ENCODE measurements at regions not wholly inside any gene's neighbourhood (a gene's known extent, or its start where the extent isn't known, plus 50 kb on each side); places are given as distances from the start of the nearest gene placed in this dataset.

GRCh38 chr15:93612953-93613352, 523.9 kb upstream of the RGMA start:
- DNase-seq, result no peak
- H3K36me3 Mint-ChIP-seq, result no peaks in the 10 kb centered on the region
- H3K4me1 ChIP-seq (ENCODE audit: control insufficient read depth in 1 of 2, extremely low read depth in 1 of 2, insufficient read depth in 2 of 2, low read length in 2 of 2), result no peaks in the 10 kb centered on the region
- ChIA-PET POLR2A (no interaction called here), CTCF (no interaction called here)
- no peaks in the 10 kb centered on the region for H3K36me3 ChIP-seq (ENCODE audit: control insufficient read depth in 2 of 2, extremely low read depth in 1 of 2, insufficient read depth in 1 of 2, low read length in 1 of 2)
- H3K4me3 ChIP-seq (ENCODE audit: control insufficient read depth in 1 of 2, extremely low read depth in 1 of 2, low read length in 1 of 2), result no peak overlapping the region
- H3K4me3 Mint-ChIP-seq, result no peak overlapping the region
- H3K4me1 Mint-ChIP-seq, result no peaks in the 10 kb centered on the region
- no peak for ATAC-seq (replicated peaks in 1 of 4)
- peaks cover 14 to 21% of the 10 kb centered on the region in 2 donors for H3K27me3 Mint-ChIP-seq
- H3K27me3 ChIP-seq (replicated peaks in 1 of 2; ENCODE audit: control insufficient read depth in 2 of 2, extremely low read depth in 1 of 2, insufficient read depth in 2 of 2, low read length in 1 of 2), result peaks cover 0 to 4% of the 10 kb centered on the region in 2 experiments
- no peak overlapping the region for H3K27ac Mint-ChIP-seq
- WGBS (ENCODE audit: insufficient coverage), result no CpG with 5 or more reads among the region's 2 CpGs
- no peaks in the 10 kb centered on the region for H3K9me3 ChIP-seq
- no peak overlapping the region for H3K27ac ChIP-seq (ENCODE audit: low read length)
- no peaks in the 10 kb centered on the region for H3K9me3 Mint-ChIP-seq

- DNase-seq, result no peak
- no peaks in the 10 kb centered on the region for H3K4me1 Mint-ChIP-seq
- peaks cover 4 to 13% of the 10 kb centered on the region in 2 donors for H3K27me3 Mint-ChIP-seq
- ATAC-seq (replicated peaks in 1 of 4), result no peak
- H3K27me3 ChIP-seq (replicated peaks in 1 of 2; ENCODE audit: control insufficient read depth in 2 of 2, extremely low read depth in 1 of 2, insufficient read depth in 2 of 2, low read length in 1 of 2), result peaks cover 0 to 4% of the 10 kb centered on the region in 2 experiments
- ChIA-PET POLR2A (no interaction called here), CTCF (no interaction called here)
- H3K4me3 ChIP-seq (ENCODE audit: control insufficient read depth in 1 of 2, extremely low read depth in 1 of 2, low read length in 1 of 2), result no peak overlapping the region
- H3K36me3 Mint-ChIP-seq, result no peaks in the 10 kb centered on the region
- no peak overlapping the region for H3K4me3 Mint-ChIP-seq
- no peak overlapping the region for H3K27ac ChIP-seq (ENCODE audit: low read length)
- no peaks in the 10 kb centered on the region for H3K4me1 ChIP-seq (ENCODE audit: control insufficient read depth in 1 of 2, extremely low read depth in 1 of 2, insufficient read depth in 2 of 2, low read length in 2 of 2)
- WGBS (ENCODE audit: insufficient coverage), result 76% methylated on average over 6 of the region's 8 CpGs
- H3K36me3 ChIP-seq (ENCODE audit: control insufficient read depth in 2 of 2, extremely low read depth in 1 of 2, insufficient read depth in 1 of 2, low read length in 1 of 2), result no peaks in the 10 kb centered on the region
- no peak overlapping the region for H3K27ac Mint-ChIP-seq
- no peaks in the 10 kb centered on the region for H3K9me3 Mint-ChIP-seq
- no peaks in the 10 kb centered on the region for H3K9me3 ChIP-seq
Observed at GRCh38 chr15:93610944-93611343, 521.9 kb upstream of the RGMA start.

GRCh38 chr15:93608643-93609148, 519.7 kb upstream of the RGMA start:
- Mint-ChIP-seq H3K27me3 (peaks cover 0 to 4% of the 10 kb centered on the region in 2 donors), H3K27ac (no peak overlapping the region), H3K4me3 (no peak overlapping the region), H3K4me1 (no peaks in the 10 kb centered on the region), H3K36me3 (no peaks in the 10 kb centered on the region), H3K9me3 (no peaks in the 10 kb centered on the region)
- H3K27me3 ChIP-seq (replicated peaks in 1 of 2; ENCODE audit: control insufficient read depth in 2 of 2, extremely low read depth in 1 of 2, insufficient read depth in 2 of 2, low read length in 1 of 2), result no peaks in the 10 kb centered on the region
- H3K4me3 ChIP-seq (ENCODE audit: control insufficient read depth in 1 of 2, extremely low read depth in 1 of 2, low read length in 1 of 2), result no peak overlapping the region
- no peak overlapping the region for H3K27ac ChIP-seq (ENCODE audit: low read length)
- POLR2A ChIA-PET, result no interaction called here
- no peak for ATAC-seq (replicated peaks in 1 of 4)
- no peaks in the 10 kb centered on the region for H3K9me3 ChIP-seq
- no peaks in the 10 kb centered on the region for H3K4me1 ChIP-seq (ENCODE audit: control insufficient read depth in 1 of 2, extremely low read depth in 1 of 2, insufficient read depth in 2 of 2, low read length in 2 of 2)
- H3K36me3 ChIP-seq (ENCODE audit: control insufficient read depth in 2 of 2, extremely low read depth in 1 of 2, insufficient read depth in 1 of 2, low read length in 1 of 2), result no peaks in the 10 kb centered on the region
- 70% methylated on average over 2 of the region's 3 CpGs for WGBS (ENCODE audit: insufficient coverage)
- CTCF ChIA-PET, result interaction anchor here in 1 of 2 donors (0.7 kb wide), 1 partner anchor 79 kb away, joined by 3 read pairs; no protein-coding TSS in a partner anchor
- no peak for DNase-seq

- POLR2A ChIA-PET, result no interaction called here
- Mint-ChIP-seq H3K27me3 (peaks cover 9 to 12% of the 10 kb centered on the region in 2 donors), H3K4me3 (no peak overlapping the region)
Observed at GRCh38 chr15:93603550-93603949, 514.5 kb upstream of the RGMA start.

GRCh38 chr15:93587059-93587521, 498.1 kb upstream of the RGMA start:
- H3K4me3 ChIP-seq (ENCODE audit: control insufficient read depth in 1 of 2, extremely low read depth in 1 of 2, low read length in 1 of 2), result no peak overlapping the region
- no peaks in the 10 kb centered on the region for H3K4me1 ChIP-seq (ENCODE audit: control insufficient read depth in 1 of 2, extremely low read depth in 1 of 2, insufficient read depth in 2 of 2, low read length in 2 of 2)
- no peaks in the 10 kb centered on the region for H3K36me3 ChIP-seq (ENCODE audit: control insufficient read depth in 2 of 2, extremely low read depth in 1 of 2, insufficient read depth in 1 of 2, low read length in 1 of 2)
- no peaks in the 10 kb centered on the region for H3K36me3 Mint-ChIP-seq
- no peaks in the 10 kb centered on the region for H3K4me1 Mint-ChIP-seq
- H3K27me3 Mint-ChIP-seq, result peaks cover 0 to 23% of the 10 kb centered on the region in 2 donors
- peaks cover 0 to 2% (median 0%) of the 10 kb centered on the region in 3 donors for H3K9me3 Mint-ChIP-seq
- H3K27ac ChIP-seq (ENCODE audit: low read length), result no peak overlapping the region
- no peak overlapping the region for H3K27ac Mint-ChIP-seq
- no peak overlapping the region for H3K4me3 Mint-ChIP-seq
- CTCF ChIA-PET, result no interaction called here
- POLR2A ChIA-PET, result interaction anchor here in 1 of 2 donors (0.7 kb wide), 1 partner anchor 52 kb away, joined by 3 read pairs; no protein-coding TSS in a partner anchor
- DNase-seq, result no peak
- ATAC-seq (replicated peaks in 1 of 4), result no peak
- no peaks in the 10 kb centered on the region for H3K9me3 ChIP-seq
- peaks cover 0 to 4% of the 10 kb centered on the region in 2 experiments for H3K27me3 ChIP-seq (replicated peaks in 1 of 2; ENCODE audit: control insufficient read depth in 2 of 2, extremely low read depth in 1 of 2, insufficient read depth in 2 of 2, low read length in 1 of 2)

More at GRCh38 chr15:93603550-93603949, 514.5 kb upstream of the RGMA start:
- Histone ChIP-seq H3K27me3 (replicated peaks in 1 of 2; ENCODE audit: control insufficient read depth in 2 of 2, extremely low read depth in 1 of 2, insufficient read depth in 2 of 2, low read length in 1 of 2) (no peaks in the 10 kb centered on the region), H3K27ac (ENCODE audit: low read length) (no peak overlapping the region), H3K9me3 (no peaks in the 10 kb centered on the region), H3K4me3 (ENCODE audit: control insufficient read depth in 1 of 2, extremely low read depth in 1 of 2, low read length in 1 of 2) (no peak overlapping the region), H3K4me1 (ENCODE audit: control insufficient read depth in 1 of 2, extremely low read depth in 1 of 2, insufficient read depth in 2 of 2, low read length in 2 of 2) (no peaks in the 10 kb centered on the region), H3K36me3 (ENCODE audit: control insufficient read depth in 2 of 2, extremely low read depth in 1 of 2, insufficient read depth in 1 of 2, low read length in 1 of 2) (no peaks in the 10 kb centered on the region)
- DNase-seq, result no peak
- no peaks in the 10 kb centered on the region for H3K4me1 Mint-ChIP-seq
- no peaks in the 10 kb centered on the region for H3K36me3 Mint-ChIP-seq
- no peak overlapping the region for H3K27ac Mint-ChIP-seq
- no peaks in the 10 kb centered on the region for H3K9me3 Mint-ChIP-seq
- WGBS (ENCODE audit: insufficient coverage), result no CpG with 5 or more reads among the region's 2 CpGs
- no peak for ATAC-seq (replicated peaks in 1 of 4)
- CTCF ChIA-PET, result no interaction called here

- no peaks in the 10 kb centered on the region for H3K9me3 ChIP-seq
- ChIA-PET CTCF (no interaction called here), POLR2A (no interaction called here)
- H3K4me1 Mint-ChIP-seq, result no peaks in the 10 kb centered on the region
- peaks cover 0 to 11% (median 0%) of the 10 kb centered on the region in 3 donors for H3K9me3 Mint-ChIP-seq
- H3K36me3 ChIP-seq (ENCODE audit: control insufficient read depth in 2 of 2, extremely low read depth in 1 of 2, insufficient read depth in 1 of 2, low read length in 1 of 2), result no peaks in the 10 kb centered on the region
- DNase-seq, result no peak
- ATAC-seq (replicated peaks in 1 of 4), result no peak
- no peak overlapping the region for H3K27ac Mint-ChIP-seq
- no peak overlapping the region for H3K4me3 ChIP-seq (ENCODE audit: control insufficient read depth in 1 of 2, extremely low read depth in 1 of 2, low read length in 1 of 2)
- H3K36me3 Mint-ChIP-seq, result no peaks in the 10 kb centered on the region
- peaks cover 0 to 20% of the 10 kb centered on the region in 2 donors for H3K27me3 Mint-ChIP-seq
- no peak overlapping the region for H3K27ac ChIP-seq (ENCODE audit: low read length)
- no peaks in the 10 kb centered on the region for H3K4me1 ChIP-seq (ENCODE audit: control insufficient read depth in 1 of 2, extremely low read depth in 1 of 2, insufficient read depth in 2 of 2, low read length in 2 of 2)
- WGBS (ENCODE audit: insufficient coverage), result 70% methylated on average over 2 of the region's 2 CpGs
- H3K4me3 Mint-ChIP-seq, result no peak overlapping the region
- H3K27me3 ChIP-seq (replicated peaks in 1 of 2; ENCODE audit: control insufficient read depth in 2 of 2, extremely low read depth in 1 of 2, insufficient read depth in 2 of 2, low read length in 1 of 2), result peaks cover 0 to 4% of the 10 kb centered on the region in 2 experiments
Observed at GRCh38 chr15:93585012-93585411, 496.0 kb upstream of the RGMA start.

- Mint-ChIP-seq H3K36me3 (no peaks in the 10 kb centered on the region), H3K9me3 (peaks cover 5 to 16% (median 5%) of the 10 kb centered on the region in 3 donors), H3K27ac (no peak overlapping the region), H3K4me3 (no peak overlapping the region), H3K4me1 (no peaks in the 10 kb centered on the region), H3K27me3 (peaks cover 0 to 16% of the 10 kb centered on the region in 2 donors)
- Histone ChIP-seq H3K27me3 (replicated peaks in 1 of 2; ENCODE audit: control insufficient read depth in 2 of 2, extremely low read depth in 1 of 2, insufficient read depth in 2 of 2, low read length in 1 of 2) (peaks cover 0 to 4% of the 10 kb centered on the region in 2 experiments), H3K4me3 (ENCODE audit: control insufficient read depth in 1 of 2, extremely low read depth in 1 of 2, low read length in 1 of 2) (no peak overlapping the region), H3K9me3 (no peaks in the 10 kb centered on the region), H3K4me1 (ENCODE audit: control insufficient read depth in 1 of 2, extremely low read depth in 1 of 2, insufficient read depth in 2 of 2, low read length in 2 of 2) (no peaks in the 10 kb centered on the region), H3K27ac (ENCODE audit: low read length) (no peak overlapping the region), H3K36me3 (ENCODE audit: control insufficient read depth in 2 of 2, extremely low read depth in 1 of 2, insufficient read depth in 1 of 2, low read length in 1 of 2) (no peaks in the 10 kb centered on the region)
- POLR2A ChIA-PET, result interaction anchor here in 1 of 2 donors (0.7 kb wide), 1 partner anchor 350 kb away, joined by 4 read pairs; no protein-coding TSS in a partner anchor
- CTCF ChIA-PET, result no interaction called here
- WGBS (ENCODE audit: insufficient coverage), result no CpG with 5 or more reads among the region's 4 CpGs
- ATAC-seq (replicated peaks in 1 of 4) (no peak), DNase-seq (no peak)
Observed at GRCh38 chr15:93583968-93584367, 495.0 kb upstream of the RGMA start.

Measured in T-cell (primary cell).